ENCODE measurements at regions not wholly inside any gene's neighbourhood (a gene's known extent, or its start where the extent isn't known, plus 50 kb on each side); places are given as distances from the start of the nearest gene placed in this dataset.

DNA sequence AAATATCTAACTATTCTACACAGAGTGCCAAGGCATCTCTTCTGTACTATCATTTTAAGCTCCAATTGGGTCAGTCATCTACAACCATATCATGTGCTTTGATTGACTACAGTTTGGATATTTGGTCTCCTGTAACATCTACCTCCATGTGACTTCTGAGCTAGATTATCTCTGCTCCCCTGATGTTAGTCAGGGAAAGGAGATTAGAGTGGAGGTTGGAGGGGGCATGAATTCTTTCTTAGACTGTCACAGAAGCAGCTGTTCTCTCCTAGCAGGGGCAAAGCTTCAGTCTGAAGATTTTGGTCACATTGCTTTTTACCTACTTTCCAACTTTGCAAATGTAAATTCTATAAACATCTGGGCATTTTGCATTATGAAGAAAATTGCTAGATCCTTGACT, 62.6 kb upstream of the C4orf54 start (continued):
- TF ChIP-seq, protein P1, sequence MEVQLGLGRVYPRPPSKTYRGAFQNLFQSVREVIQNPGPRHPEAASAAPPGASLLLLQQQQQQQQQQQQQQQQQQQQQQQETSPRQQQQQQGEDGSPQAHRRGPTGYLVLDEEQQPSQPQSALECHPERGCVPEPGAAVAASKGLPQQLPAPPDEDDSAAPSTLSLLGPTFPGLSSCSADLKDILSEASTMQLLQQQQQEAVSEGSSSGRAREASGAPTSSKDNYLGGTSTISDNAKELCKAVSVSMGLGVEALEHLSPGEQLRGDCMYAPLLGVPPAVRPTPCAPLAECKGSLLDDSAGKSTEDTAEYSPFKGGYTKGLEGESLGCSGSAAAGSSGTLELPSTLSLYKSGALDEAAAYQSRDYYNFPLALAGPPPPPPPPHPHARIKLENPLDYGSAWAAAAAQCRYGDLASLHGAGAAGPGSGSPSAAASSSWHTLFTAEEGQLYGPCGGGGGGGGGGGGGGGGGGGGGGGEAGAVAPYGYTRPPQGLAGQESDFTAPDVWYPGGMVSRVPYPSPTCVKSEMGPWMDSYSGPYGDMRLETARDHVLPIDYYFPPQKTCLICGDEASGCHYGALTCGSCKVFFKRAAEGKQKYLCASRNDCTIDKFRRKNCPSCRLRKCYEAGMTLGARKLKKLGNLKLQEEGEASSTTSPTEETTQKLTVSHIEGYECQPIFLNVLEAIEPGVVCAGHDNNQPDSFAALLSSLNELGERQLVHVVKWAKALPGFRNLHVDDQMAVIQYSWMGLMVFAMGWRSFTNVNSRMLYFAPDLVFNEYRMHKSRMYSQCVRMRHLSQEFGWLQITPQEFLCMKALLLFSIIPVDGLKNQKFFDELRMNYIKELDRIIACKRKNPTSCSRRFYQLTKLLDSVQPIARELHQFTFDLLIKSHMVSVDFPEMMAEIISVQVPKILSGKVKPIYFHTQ (CRISPR knock-in tag; IDR thresholded peaks at IDR 0.05): no peak
- no peak for TF ChIP-seq ARID4B (CRISPR knock-in tag; IDR thresholded peaks at IDR 0.05; ENCODE audit: borderline replicate concordance)
- TF ChIP-seq TP53 (CRISPR knock-in tag; IDR thresholded peaks at IDR 0.05): no peak
- TF ChIP-seq, protein P2, sequence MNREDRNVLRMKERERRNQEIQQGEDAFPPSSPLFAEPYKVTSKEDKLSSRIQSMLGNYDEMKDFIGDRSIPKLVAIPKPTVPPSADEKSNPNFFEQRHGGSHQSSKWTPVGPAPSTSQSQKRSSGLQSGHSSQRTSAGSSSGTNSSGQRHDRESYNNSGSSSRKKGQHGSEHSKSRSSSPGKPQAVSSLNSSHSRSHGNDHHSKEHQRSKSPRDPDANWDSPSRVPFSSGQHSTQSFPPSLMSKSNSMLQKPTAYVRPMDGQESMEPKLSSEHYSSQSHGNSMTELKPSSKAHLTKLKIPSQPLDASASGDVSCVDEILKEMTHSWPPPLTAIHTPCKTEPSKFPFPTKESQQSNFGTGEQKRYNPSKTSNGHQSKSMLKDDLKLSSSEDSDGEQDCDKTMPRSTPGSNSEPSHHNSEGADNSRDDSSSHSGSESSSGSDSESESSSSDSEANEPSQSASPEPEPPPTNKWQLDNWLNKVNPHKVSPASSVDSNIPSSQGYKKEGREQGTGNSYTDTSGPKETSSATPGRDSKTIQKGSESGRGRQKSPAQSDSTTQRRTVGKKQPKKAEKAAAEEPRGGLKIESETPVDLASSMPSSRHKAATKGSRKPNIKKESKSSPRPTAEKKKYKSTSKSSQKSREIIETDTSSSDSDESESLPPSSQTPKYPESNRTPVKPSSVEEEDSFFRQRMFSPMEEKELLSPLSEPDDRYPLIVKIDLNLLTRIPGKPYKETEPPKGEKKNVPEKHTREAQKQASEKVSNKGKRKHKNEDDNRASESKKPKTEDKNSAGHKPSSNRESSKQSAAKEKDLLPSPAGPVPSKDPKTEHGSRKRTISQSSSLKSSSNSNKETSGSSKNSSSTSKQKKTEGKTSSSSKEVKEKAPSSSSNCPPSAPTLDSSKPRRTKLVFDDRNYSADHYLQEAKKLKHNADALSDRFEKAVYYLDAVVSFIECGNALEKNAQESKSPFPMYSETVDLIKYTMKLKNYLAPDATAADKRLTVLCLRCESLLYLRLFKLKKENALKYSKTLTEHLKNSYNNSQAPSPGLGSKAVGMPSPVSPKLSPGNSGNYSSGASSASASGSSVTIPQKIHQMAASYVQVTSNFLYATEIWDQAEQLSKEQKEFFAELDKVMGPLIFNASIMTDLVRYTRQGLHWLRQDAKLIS (CRISPR knock-in tag; IDR thresholded peaks at IDR 0.05; ENCODE audit: borderline replicate concordance): no peak
- TF ChIP-seq MXD4 (CRISPR knock-in tag; IDR thresholded peaks at IDR 0.05; ENCODE audit: borderline replicate concordance): no peak
- TF ChIP-seq ZSCAN18 (CRISPR knock-in tag; IDR thresholded peaks at IDR 0.05): no peak

GRCh38 chr4:99716996-99717395, 59.4 kb upstream of the C4orf54 start:
- no peak overlapping the region for H3K4me3 Mint-ChIP-seq
- no peak overlapping the region for H3K27ac Mint-ChIP-seq
- CTCF ChIA-PET: interaction anchor here (1.0 kb wide), 1 partner anchor 95 kb away, joined by 3 read pairs; no protein-coding TSS in a partner anchor
- H3K4me1 Mint-ChIP-seq: peaks cover 16% of the 10 kb centered on the region
- DNase-seq (ENCODE audit: low spot score) (no peak), ATAC-seq (peak; percentile 36)
- no peaks in the 10 kb centered on the region for H3K36me3 Mint-ChIP-seq
- H3K9me3 Mint-ChIP-seq: 0 out of 2 replicates have a peak, but pooled peaks cover 3% of the 10 kb centered on the region
- POLR2A ChIA-PET: no interaction called here
- no peaks in the 10 kb centered on the region for H3K27me3 Mint-ChIP-seq (ENCODE audit: low read depth)
- TF ChIP-seq, protein P3, sequence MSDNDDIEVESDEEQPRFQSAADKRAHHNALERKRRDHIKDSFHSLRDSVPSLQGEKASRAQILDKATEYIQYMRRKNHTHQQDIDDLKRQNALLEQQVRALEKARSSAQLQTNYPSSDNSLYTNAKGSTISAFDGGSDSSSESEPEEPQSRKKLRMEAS (CRISPR knock-in tag; IDR thresholded peaks at IDR 0.05): no peak
- TF ChIP-seq OVOL2 (CRISPR knock-in tag; IDR thresholded peaks at IDR 0.05; ENCODE audit: borderline replicate concordance) (no peak), ZNF232 (CRISPR knock-in tag; IDR thresholded peaks at IDR 0.05) (no peak), MYBL2 (CRISPR knock-in tag; IDR thresholded peaks at IDR 0.05) (no peak), TP53 (CRISPR knock-in tag; IDR thresholded peaks at IDR 0.05) (no peak), SMAD3 (CRISPR knock-in tag; IDR thresholded peaks at IDR 0.05; ENCODE audit: borderline replicate concordance) (no peak), HMGA2 (CRISPR knock-in tag; IDR thresholded peaks at IDR 0.05) (no peak), SOX15 (CRISPR knock-in tag; IDR thresholded peaks at IDR 0.05) (no peak)
- TF ChIP-seq, protein P4, sequence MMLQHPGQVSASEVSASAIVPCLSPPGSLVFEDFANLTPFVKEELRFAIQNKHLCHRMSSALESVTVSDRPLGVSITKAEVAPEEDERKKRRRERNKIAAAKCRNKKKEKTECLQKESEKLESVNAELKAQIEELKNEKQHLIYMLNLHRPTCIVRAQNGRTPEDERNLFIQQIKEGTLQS (CRISPR knock-in tag; conservative IDR thresholded peaks at IDR 0.05): no peak
- TF ChIP-seq, protein P2 (CRISPR knock-in tag; IDR thresholded peaks at IDR 0.05; ENCODE audit: borderline replicate concordance): no peak
- TF ChIP-seq, protein P5, sequence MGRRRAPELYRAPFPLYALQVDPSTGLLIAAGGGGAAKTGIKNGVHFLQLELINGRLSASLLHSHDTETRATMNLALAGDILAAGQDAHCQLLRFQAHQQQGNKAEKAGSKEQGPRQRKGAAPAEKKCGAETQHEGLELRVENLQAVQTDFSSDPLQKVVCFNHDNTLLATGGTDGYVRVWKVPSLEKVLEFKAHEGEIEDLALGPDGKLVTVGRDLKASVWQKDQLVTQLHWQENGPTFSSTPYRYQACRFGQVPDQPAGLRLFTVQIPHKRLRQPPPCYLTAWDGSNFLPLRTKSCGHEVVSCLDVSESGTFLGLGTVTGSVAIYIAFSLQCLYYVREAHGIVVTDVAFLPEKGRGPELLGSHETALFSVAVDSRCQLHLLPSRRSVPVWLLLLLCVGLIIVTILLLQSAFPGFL (CRISPR knock-in tag; IDR thresholded peaks at IDR 0.05; ENCODE audit: borderline replicate concordance): no peak
